Keratinocyte (primary cell): ENCODE measurements at regions not wholly inside any gene's neighbourhood (a gene's known extent, or its start where the extent isn't known, plus 50 kb on each side); places are given as distances from the start of the nearest gene placed in this dataset.

Experiments used
- DNase-seq: peaks from one replicate; pipeline ENCODE4 v3.0.0-alpha.2; 2011; ENCODE audit warnings: low read depth, missing footprints, low spot score
- FAIRE-seq: peaks from 2 replicates; lab custom pipeline; 2011; peaks lifted over from hg19 to GRCh38; lab: Jason Lieb, UNC
- H2AFZ ChIP-seq: 2 replicates; pipeline ENCODE4 v1.6.0; 2012; ENCODE audit warnings: low read length, control low read depth, inconsistent platforms; ENCODE audit not compliant: control insufficient read depth
- H3K27ac ChIP-seq: 2 replicates; pipeline ENCODE4 v1.5.1; 2011; ENCODE audit warnings: low read length; ENCODE audit not compliant: control insufficient read depth, insufficient read depth
- H3K27me3 ChIP-seq: 3 replicates; pipeline ENCODE4 v1.6.0; 2011; ENCODE audit warnings: low read length; ENCODE audit not compliant: control insufficient read depth, insufficient read depth; ENCODE audit errors: extremely low read depth
- H3K36me3 ChIP-seq, 2 experiments: 2 replicates in 1 of 2; 3 replicates in 1 of 2; pipeline ENCODE4 v1.5.1; 2011; ENCODE audit warnings: low read length in 2 of 2, mild to moderate bottlenecking in 1 of 2; ENCODE audit not compliant: control insufficient read depth in 2 of 2, insufficient read depth in 2 of 2; ENCODE audit errors: extremely low read depth in 1 of 2
- H3K4me1 ChIP-seq: 3 replicates; pipeline ENCODE4 v1.5.1; 2011; ENCODE audit warnings: low read length; ENCODE audit not compliant: control insufficient read depth, insufficient read depth; ENCODE audit errors: extremely low read depth
- H3K4me2 ChIP-seq: 3 replicates; pipeline ENCODE4 v1.6.0; 2011; ENCODE audit warnings: low read depth, low read length; ENCODE audit not compliant: control insufficient read depth, insufficient read depth; ENCODE audit errors: extremely low read depth
- H3K4me3 ChIP-seq, 3 experiments: fragments of 200-600 bp in 1 of 3; sonication (generic) in 1 of 3; 2 replicates in 2 of 3; 3 replicates in 1 of 3; pipeline ENCODE4 v1.5.1; 2011 to 2016; ENCODE audit warnings: low read length in 3 of 3, mild to moderate bottlenecking in 3 of 3, control low read depth in 2 of 3, inconsistent platforms in 1 of 3, low read depth in 1 of 3, mixed read lengths in 1 of 3, mixed run types in 1 of 3, moderate library complexity in 1 of 3; ENCODE audit not compliant: control insufficient read depth in 2 of 3, insufficient read depth in 2 of 3; ENCODE audit errors: extremely low read depth in 1 of 3
- H3K79me2 ChIP-seq: 2 replicates; pipeline ENCODE4 v1.6.0; 2012; ENCODE audit warnings: low read length; ENCODE audit not compliant: control insufficient read depth, insufficient read depth
- H3K9ac ChIP-seq: 3 replicates; pipeline ENCODE4 v1.6.0; 2011; ENCODE audit warnings: low read length; ENCODE audit not compliant: control insufficient read depth, insufficient read depth; ENCODE audit errors: extremely low read depth
- H3K9me1 ChIP-seq: 3 replicates; pipeline ENCODE4 v1.6.0; 2011; ENCODE audit warnings: low read length; ENCODE audit not compliant: control insufficient read depth, insufficient read depth; ENCODE audit errors: extremely low read depth
- H3K9me3 ChIP-seq: 2 replicates; pipeline ENCODE4 v1.5.1; 2012; ENCODE audit warnings: low read depth, low read length; ENCODE audit not compliant: control insufficient read depth
- H4K20me1 ChIP-seq: 3 replicates; pipeline ENCODE4 v1.6.0; 2011; ENCODE audit warnings: low read length; ENCODE audit not compliant: control insufficient read depth, insufficient read depth; ENCODE audit errors: extremely low read depth
- CTCF ChIP-seq, 3 experiments: IDR thresholded peaks in 1 of 3; conservative IDR thresholded peaks in 1 of 3; optimal IDR thresholded peaks in 1 of 3; 2 replicates in 2 of 3; 3 replicates in 1 of 3; pipeline versions ENCODE3 to v1.5.1; 2011; ENCODE audit warnings: low read length in 3 of 3, mild to moderate bottlenecking in 3 of 3, moderate library complexity in 2 of 3, control low read depth in 1 of 3, inconsistent platforms in 1 of 3; ENCODE audit not compliant: insufficient read depth in 2 of 3; ENCODE audit errors: extremely low read depth in 1 of 3
- EZH2 ChIP-seq: IDR thresholded peaks from one replicate; pipeline ENCODE4 v1.6.1; 2012; ENCODE audit warnings: inconsistent platforms, mild to moderate bottlenecking, low read length, moderate library complexity
- dilution Hi-C: fragments of 300-500 bp; cut with MboI; formaldehyde crosslinking; loops from one replicate; pipeline ENCODE4 v1.7.0; 2020; ENCODE audit warnings: low sequenced_read_pairs; ENCODE audit not compliant: extremely low pct_ligation_motif_present

- Histone ChIP-seq H3K27ac (peak overlapping the region; percentile 61), H2AFZ (peak overlapping the region; percentile 90), H3K4me1 (peaks cover 12% of the 10 kb centered on the region), H3K9me1 (no peaks in the 10 kb centered on the region), H3K9me3 (peaks cover 2% of the 10 kb centered on the region), H3K4me3 (no peak overlapping the region), H3K36me3 (no peaks in the 10 kb centered on the region), H3K79me2 (no peaks in the 10 kb centered on the region), H3K4me2 (peak overlapping the region; percentile 37), H4K20me1 (no peaks in the 10 kb centered on the region), H3K27me3 (no peaks in the 10 kb centered on the region), H3K9ac (no peak overlapping the region)
- peak; percentile 100 for FAIRE-seq
- TF ChIP-seq EZH2 (no peak), CTCF (optimal IDR thresholded peaks at IDR 0.05 in 1 of 3, IDR thresholded peaks at IDR 0.05 in 1 of 3, conservative IDR thresholded peaks at IDR 0.05 in 1 of 3; ENCODE audit: extremely low read depth in 1 of 3, insufficient read depth in 2 of 3, low read length in 3 of 3) (no peak)
- dilution Hi-C loops = no loop called here
- peak; percentile 91 for DNase-seq
Measured at GRCh38 chr18:55833543-55833942, 245.6 kb upstream of the TCF4 start.

GRCh38 chr18:55830544-55830943 lies 242.6 kb upstream of the TCF4 start:
- H3K4me1 ChIP-seq = peaks cover 12% of the 10 kb centered on the region
- H3K27ac ChIP-seq = no peak overlapping the region
- dilution Hi-C loops = no loop called here
- no peaks in the 10 kb centered on the region for H3K27me3 ChIP-seq
- no peak for DNase-seq
- no peaks in the 10 kb centered on the region for H3K9me1 ChIP-seq
- H3K9ac ChIP-seq = no peak overlapping the region
- no peaks in the 10 kb centered on the region for H3K36me3 ChIP-seq
- TF ChIP-seq CTCF (optimal IDR thresholded peaks at IDR 0.05 in 1 of 3, IDR thresholded peaks at IDR 0.05 in 1 of 3, conservative IDR thresholded peaks at IDR 0.05 in 1 of 3; ENCODE audit: extremely low read depth in 1 of 3, insufficient read depth in 2 of 3, low read length in 3 of 3) (no peak), EZH2 (no peak)
- H2AFZ ChIP-seq = no peak overlapping the region
- no peak for FAIRE-seq
- H3K4me3 ChIP-seq = no peak overlapping the region
- no peaks in the 10 kb centered on the region for H4K20me1 ChIP-seq
- H3K4me2 ChIP-seq = no peak overlapping the region
- H3K9me3 ChIP-seq = no peaks in the 10 kb centered on the region
- H3K79me2 ChIP-seq = no peaks in the 10 kb centered on the region
